SK-N-SH treated with all-trans-retinoic acid at 6 μM for 48 hours (cell line): ENCODE measurements at regions not wholly inside any gene's neighbourhood (a gene's known extent, or its start where the extent isn't known, plus 50 kb on each side); places are given as distances from the start of the nearest gene placed in this dataset.

Experiments used
- ATAC-seq: fragments of 200-7000 bp; cut with Tn5 transposase; 3 replicates; pipeline ENCODE4 v1.9.1; 2020; ENCODE audit warnings: mild to moderate bottlenecking, moderate library complexity
- ARNTL ChIP-seq: fragments of 450-650 bp; formaldehyde crosslinking; IDR thresholded peaks from 2 replicates; pipeline ENCODE4 v1.5.0; 2020; ENCODE audit warnings: low read depth, mild to moderate bottlenecking, moderate library complexity, borderline replicate concordance
- BACH2 ChIP-seq: fragments of 250-450 bp; sonication (Bioruptor Pico); IDR thresholded peaks from 2 replicates; pipeline ENCODE4 v1.9.0; 2021; ENCODE audit warnings: mild to moderate bottlenecking, borderline replicate concordance
- CSDC2 ChIP-seq: fragments of 250-450 bp; sonication (Bioruptor Pico); IDR thresholded peaks from 2 replicates; pipeline ENCODE4 v1.5.0; 2020; ENCODE audit warnings: mild to moderate bottlenecking, moderate library complexity
- ESRRG ChIP-seq: fragments of 250-450 bp; sonication (Bioruptor Pico); IDR thresholded peaks from 2 replicates; pipeline ENCODE4 v1.6.1; 2021; ENCODE audit warnings: mild to moderate bottlenecking
- GLIS3 ChIP-seq: fragments of 250-450 bp; sonication (Bioruptor Pico); IDR thresholded peaks from 2 replicates; pipeline ENCODE4 v1.5.0; 2020; ENCODE audit warnings: mild to moderate bottlenecking, moderate library complexity
- ISL1 ChIP-seq: fragments of 250-450 bp; sonication (Bioruptor Pico); IDR thresholded peaks from 2 replicates; pipeline ENCODE4 v2.1.2; 2022; ENCODE audit warnings: mild to moderate bottlenecking, moderate library complexity
- OSR1 ChIP-seq: fragments of 250-450 bp; sonication (Bioruptor Pico); IDR thresholded peaks from 2 replicates; pipeline ENCODE4 v1.8.0; 2022; ENCODE audit warnings: moderate library complexity, mild to moderate bottlenecking, inconsistent platforms
- PPARA ChIP-seq: fragments of 250-450 bp; sonication (Bioruptor Pico); IDR thresholded peaks from 2 replicates; pipeline ENCODE4 v1.5.0; 2020; ENCODE audit warnings: mild to moderate bottlenecking, borderline replicate concordance
- RARB ChIP-seq: fragments of 250-450 bp; sonication (Bioruptor Pico); IDR thresholded peaks from 2 replicates; pipeline ENCODE4 v1.8.0; 2021; ENCODE audit warnings: mild to moderate bottlenecking, moderate library complexity
- SNAI2 ChIP-seq: fragments of 250-450 bp; sonication (Bioruptor Pico); IDR thresholded peaks from 2 replicates; pipeline ENCODE4 v1.5.0; 2020; ENCODE audit warnings: mild to moderate bottlenecking, moderate library complexity
- TCF4 ChIP-seq: fragments of 250-450 bp; sonication (Bioruptor Pico); IDR thresholded peaks from 2 replicates; pipeline ENCODE4 v1.8.0; 2021; ENCODE audit warnings: mild to moderate bottlenecking, moderate library complexity, borderline replicate concordance
- TOX ChIP-seq: fragments of 250-450 bp; sonication (Bioruptor Pico); IDR thresholded peaks from 2 replicates; pipeline ENCODE4 v1.8.0; 2021; ENCODE audit warnings: mild to moderate bottlenecking, moderate library complexity, borderline replicate concordance
- ZC3H10 ChIP-seq: fragments of 250-450 bp; sonication (Bioruptor Pico); IDR thresholded peaks from 2 replicates; pipeline ENCODE4 v1.5.1; 2021; ENCODE audit warnings: mild to moderate bottlenecking, moderate library complexity
- ZFP3 ChIP-seq: fragments of 250-450 bp; sonication (Bioruptor Pico); IDR thresholded peaks from 2 replicates; pipeline ENCODE4 v1.5.0; 2020; ENCODE audit warnings: mild to moderate bottlenecking, moderate library complexity
- ZFP30 ChIP-seq: fragments of 450-650 bp; formaldehyde crosslinking; IDR thresholded peaks from 2 replicates; pipeline ENCODE4 v1.5.0; 2022; ENCODE audit warnings: mild to moderate bottlenecking, moderate library complexity
- ZNF565 ChIP-seq: fragments of 450-650 bp; formaldehyde crosslinking; conservative IDR thresholded peaks from 2 replicates; pipeline ENCODE4 v1.5.0; 2020; ENCODE audit warnings: low read depth, mild to moderate bottlenecking, moderate library complexity
- ZNF70 ChIP-seq: fragments of 450-650 bp; formaldehyde crosslinking; IDR thresholded peaks from 2 replicates; pipeline ENCODE4 v1.5.0; 2020; ENCODE audit warnings: mild to moderate bottlenecking, moderate library complexity
- ZNF8 ChIP-seq: fragments of 450-650 bp; formaldehyde crosslinking; IDR thresholded peaks from 2 replicates; pipeline ENCODE4 v1.5.0; 2020; ENCODE audit warnings: mild to moderate bottlenecking, moderate library complexity
- TF ChIP-seq, protein P1 (sequence below): fragments of 250-450 bp; sonication (Bioruptor Pico); IDR thresholded peaks from 2 replicates; pipeline ENCODE4 v1.5.1; 2020; ENCODE audit warnings: low read depth, mild to moderate bottlenecking, moderate library complexity
- TF ChIP-seq, protein P2 (sequence below): fragments of 250-450 bp; sonication (Bioruptor Pico); IDR thresholded peaks from 2 replicates; pipeline ENCODE4 v1.8.0; 2021; ENCODE audit warnings: low read depth, mild to moderate bottlenecking, moderate library complexity, borderline replicate concordance
- TF ChIP-seq, protein P3 (sequence below): fragments of 250-450 bp; sonication (Bioruptor Pico); IDR thresholded peaks from 2 replicates; pipeline ENCODE4 v1.5.1; 2021; ENCODE audit warnings: mild to moderate bottlenecking, moderate library complexity
- TF ChIP-seq, protein P4 (sequence below): fragments of 250-450 bp; sonication (Bioruptor Pico); IDR thresholded peaks from 2 replicates; pipeline ENCODE4 v1.8.0; 2020; ENCODE audit warnings: mild to moderate bottlenecking, moderate library complexity, borderline replicate concordance

DNA sequence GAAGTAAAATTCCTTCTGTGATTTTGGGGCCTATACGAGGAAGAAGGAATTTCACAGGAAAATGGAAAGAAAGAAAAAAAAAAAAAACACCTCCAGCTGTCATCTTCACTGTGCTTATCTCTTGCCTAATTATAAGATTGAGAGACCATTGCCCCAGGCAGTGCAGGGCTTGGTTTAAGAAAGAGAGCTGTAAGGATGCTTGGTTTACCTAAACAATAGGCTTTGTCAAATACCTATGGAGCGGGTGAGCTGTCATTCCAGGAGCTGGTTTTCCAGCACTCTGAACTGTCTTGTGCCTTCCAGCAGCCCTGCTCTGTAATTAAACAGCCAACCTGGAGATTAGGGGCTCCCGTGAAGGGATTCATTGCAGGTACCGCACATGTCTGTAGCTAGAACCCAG is 137.8 kb downstream of the EDN3 start:
- TF ChIP-seq ESRRG (no peak), ARNTL (CRISPR knock-in tag) (no peak), SNAI2 (no peak), ZNF8 (CRISPR knock-in tag) (no peak), PPARA (CRISPR knock-in tag) (no peak), OSR1 (no peak), ZC3H10 (CRISPR knock-in tag) (no peak), ISL1 (CRISPR knock-in tag) (no peak), ZNF70 (CRISPR knock-in tag) (no peak), TOX (CRISPR knock-in tag) (no peak), ZNF565 (CRISPR knock-in tag) (no peak), RARB (no peak), ZFP30 (CRISPR knock-in tag) (no peak)
- TF ChIP-seq, protein P1, sequence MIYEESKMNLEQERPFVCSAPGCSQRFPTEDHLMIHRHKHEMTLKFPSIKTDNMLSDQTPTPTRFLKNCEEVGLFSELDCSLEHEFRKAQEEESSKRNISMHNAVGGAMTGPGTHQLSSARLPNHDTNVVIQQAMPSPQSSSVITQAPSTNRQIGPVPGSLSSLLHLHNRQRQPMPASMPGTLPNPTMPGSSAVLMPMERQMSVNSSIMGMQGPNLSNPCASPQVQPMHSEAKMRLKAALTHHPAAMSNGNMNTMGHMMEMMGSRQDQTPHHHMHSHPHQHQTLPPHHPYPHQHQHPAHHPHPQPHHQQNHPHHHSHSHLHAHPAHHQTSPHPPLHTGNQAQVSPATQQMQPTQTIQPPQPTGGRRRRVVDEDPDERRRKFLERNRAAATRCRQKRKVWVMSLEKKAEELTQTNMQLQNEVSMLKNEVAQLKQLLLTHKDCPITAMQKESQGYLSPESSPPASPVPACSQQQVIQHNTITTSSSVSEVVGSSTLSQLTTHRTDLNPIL, result no peak
- TF ChIP-seq, protein P2, sequence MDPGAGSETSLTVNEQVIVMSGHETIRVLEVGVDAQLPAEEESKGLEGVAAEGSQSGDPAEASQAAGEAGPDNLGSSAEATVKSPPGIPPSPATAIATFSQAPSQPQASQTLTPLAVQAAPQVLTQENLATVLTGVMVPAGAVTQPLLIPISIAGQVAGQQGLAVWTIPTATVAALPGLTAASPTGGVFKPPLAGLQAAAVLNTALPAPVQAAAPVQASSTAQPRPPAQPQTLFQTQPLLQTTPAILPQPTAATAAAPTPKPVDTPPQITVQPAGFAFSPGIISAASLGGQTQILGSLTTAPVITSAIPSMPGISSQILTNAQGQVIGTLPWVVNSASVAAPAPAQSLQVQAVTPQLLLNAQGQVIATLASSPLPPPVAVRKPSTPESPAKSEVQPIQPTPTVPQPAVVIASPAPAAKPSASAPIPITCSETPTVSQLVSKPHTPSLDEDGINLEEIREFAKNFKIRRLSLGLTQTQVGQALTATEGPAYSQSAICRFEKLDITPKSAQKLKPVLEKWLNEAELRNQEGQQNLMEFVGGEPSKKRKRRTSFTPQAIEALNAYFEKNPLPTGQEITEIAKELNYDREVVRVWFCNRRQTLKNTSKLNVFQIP, result no peak
- TF ChIP-seq, protein P3, sequence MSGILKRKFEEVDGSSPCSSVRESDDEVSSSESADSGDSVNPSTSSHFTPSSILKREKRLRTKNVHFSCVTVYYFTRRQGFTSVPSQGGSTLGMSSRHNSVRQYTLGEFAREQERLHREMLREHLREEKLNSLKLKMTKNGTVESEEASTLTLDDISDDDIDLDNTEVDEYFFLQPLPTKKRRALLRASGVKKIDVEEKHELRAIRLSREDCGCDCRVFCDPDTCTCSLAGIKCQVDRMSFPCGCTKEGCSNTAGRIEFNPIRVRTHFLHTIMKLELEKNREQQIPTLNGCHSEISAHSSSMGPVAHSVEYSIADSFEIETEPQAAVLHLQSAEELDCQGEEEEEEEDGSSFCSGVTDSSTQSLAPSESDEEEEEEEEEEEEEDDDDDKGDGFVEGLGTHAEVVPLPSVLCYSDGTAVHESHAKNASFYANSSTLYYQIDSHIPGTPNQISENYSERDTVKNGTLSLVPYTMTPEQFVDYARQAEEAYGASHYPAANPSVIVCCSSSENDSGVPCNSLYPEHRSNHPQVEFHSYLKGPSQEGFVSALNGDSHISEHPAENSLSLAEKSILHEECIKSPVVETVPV (CRISPR knock-in tag), result no peak
- peak; percentile 11; the same call in 2 of the 3 replicates for ATAC-seq

DNA sequence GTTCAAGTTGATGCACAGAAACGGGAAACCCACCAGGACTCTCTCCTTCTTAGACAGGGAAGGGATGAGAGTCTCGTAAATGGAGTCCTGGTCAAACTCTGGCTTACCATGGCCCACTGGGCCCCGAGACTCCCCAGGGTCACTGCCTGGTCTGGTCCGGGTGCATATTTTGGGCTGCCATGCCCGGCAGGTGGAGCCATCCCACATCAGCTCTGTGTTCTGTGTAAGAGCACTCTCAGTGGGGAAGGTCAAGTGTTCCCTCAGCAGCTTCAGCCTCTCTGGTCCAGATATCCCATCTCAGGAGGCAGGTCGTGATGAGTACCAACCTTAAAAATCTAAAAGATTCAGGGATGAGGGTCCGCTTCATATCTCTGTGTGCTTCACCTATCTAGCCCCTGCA is 138.8 kb downstream of the EDN3 start:
- TF ChIP-seq, protein P4, sequence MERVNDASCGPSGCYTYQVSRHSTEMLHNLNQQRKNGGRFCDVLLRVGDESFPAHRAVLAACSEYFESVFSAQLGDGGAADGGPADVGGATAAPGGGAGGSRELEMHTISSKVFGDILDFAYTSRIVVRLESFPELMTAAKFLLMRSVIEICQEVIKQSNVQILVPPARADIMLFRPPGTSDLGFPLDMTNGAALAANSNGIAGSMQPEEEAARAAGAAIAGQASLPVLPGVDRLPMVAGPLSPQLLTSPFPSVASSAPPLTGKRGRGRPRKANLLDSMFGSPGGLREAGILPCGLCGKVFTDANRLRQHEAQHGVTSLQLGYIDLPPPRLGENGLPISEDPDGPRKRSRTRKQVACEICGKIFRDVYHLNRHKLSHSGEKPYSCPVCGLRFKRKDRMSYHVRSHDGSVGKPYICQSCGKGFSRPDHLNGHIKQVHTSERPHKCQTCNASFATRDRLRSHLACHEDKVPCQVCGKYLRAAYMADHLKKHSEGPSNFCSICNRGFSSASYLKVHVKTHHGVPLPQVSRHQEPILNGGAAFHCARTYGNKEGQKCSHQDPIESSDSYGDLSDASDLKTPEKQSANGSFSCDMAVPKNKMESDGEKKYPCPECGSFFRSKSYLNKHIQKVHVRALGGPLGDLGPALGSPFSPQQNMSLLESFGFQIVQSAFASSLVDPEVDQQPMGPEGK (CRISPR knock-in tag), result no peak
- TF ChIP-seq GLIS3 (no peak), PPARA (CRISPR knock-in tag) (no peak), ZFP30 (CRISPR knock-in tag) (no peak), TCF4 (CRISPR knock-in tag) (no peak), ESRRG (no peak), RARB (no peak), CSDC2 (no peak), TOX (CRISPR knock-in tag) (no peak), SNAI2 (no peak), ZNF70 (CRISPR knock-in tag) (no peak), OSR1 (no peak), ZFP3 (CRISPR knock-in tag) (no peak), ISL1 (CRISPR knock-in tag) (no peak), ZNF565 (CRISPR knock-in tag) (no peak)
- TF ChIP-seq, protein P3 (CRISPR knock-in tag), result no peak
- TF ChIP-seq, protein P1, result no peak
- no peak for ATAC-seq

DNA sequence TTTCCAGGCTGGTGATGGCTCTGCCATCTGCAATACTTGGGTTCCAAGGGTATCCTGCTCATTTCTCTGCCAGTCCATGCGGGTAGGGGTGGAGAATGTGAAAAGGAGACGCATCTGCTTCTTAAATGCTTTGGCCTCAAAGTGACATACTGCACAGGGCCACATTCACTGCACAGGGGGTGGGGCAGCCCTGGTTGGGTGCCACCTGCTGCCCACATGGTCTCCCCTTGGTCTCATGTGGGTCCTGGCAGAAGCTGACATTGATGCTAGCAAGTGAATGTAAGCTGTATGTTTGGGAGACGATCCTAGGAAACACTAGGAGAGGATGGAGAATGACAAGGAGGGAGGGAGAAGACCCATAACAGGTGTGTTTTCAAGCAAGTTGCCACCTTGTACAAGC is 140.9 kb downstream of the EDN3 start:
- ATAC-seq, result no peak
- TF ChIP-seq BACH2 (no peak), ZC3H10 (CRISPR knock-in tag) (no peak), ZFP30 (CRISPR knock-in tag) (no peak), GLIS3 (no peak), ISL1 (CRISPR knock-in tag) (no peak), ESRRG (no peak), OSR1 (no peak), ZNF565 (CRISPR knock-in tag) (no peak), ZNF8 (CRISPR knock-in tag) (no peak), TOX (CRISPR knock-in tag) (no peak), ZNF70 (CRISPR knock-in tag) (no peak), TCF4 (CRISPR knock-in tag) (no peak), SNAI2 (no peak), ARNTL (CRISPR knock-in tag) (no peak), PPARA (CRISPR knock-in tag) (no peak)
- TF ChIP-seq, protein P4 (CRISPR knock-in tag), result no peak
- TF ChIP-seq, protein P3 (CRISPR knock-in tag), result no peak
